IgD-negative memory B cell (primary cell): ENCODE measurements at regions not wholly inside any gene's neighbourhood (a gene's known extent, or its start where the extent isn't known, plus 50 kb on each side); places are given as distances from the start of the nearest gene placed in this dataset.

Source experiments
- H3K27ac Mint-ChIP-seq, 3 donors: one replicate each; pipeline ENCODE4 v1.8.0; 2020 to 2022; ENCODE audit warnings: mild to moderate bottlenecking in 3 of 3, mixed read lengths in 3 of 3, moderate library complexity in 1 of 3
- H3K27me3 Mint-ChIP-seq: one replicate; pipeline ENCODE4 v1.8.0; 2021; ENCODE audit warnings: mixed read lengths
- H3K36me3 Mint-ChIP-seq: one replicate; pipeline ENCODE4 v1.8.0; 2020; ENCODE audit warnings: mild to moderate bottlenecking, mixed read lengths
- H3K4me1 Mint-ChIP-seq, 3 donors: one replicate each; pipeline ENCODE4 v1.8.0; 2020 to 2022; ENCODE audit warnings: mixed read lengths in 3 of 3, mild to moderate bottlenecking in 1 of 3
- H3K4me3 Mint-ChIP-seq, 4 donors: one replicate each; pipeline ENCODE4 v1.8.0; 2020 to 2022; ENCODE audit warnings: mild to moderate bottlenecking in 4 of 4, mixed read lengths in 4 of 4, moderate library complexity in 3 of 4
- H3K9me3 Mint-ChIP-seq, 3 donors: one replicate each; pipeline ENCODE4 v1.8.0; 2020 to 2021; ENCODE audit warnings: mixed read lengths in 3 of 3, mild to moderate bottlenecking in 1 of 3

- peaks cover 2 to 19% (median 2%) of the 10 kb centered on the region in 3 donors for H3K9me3 Mint-ChIP-seq
- H3K36me3 Mint-ChIP-seq: no peaks in the 10 kb centered on the region
- no peak overlapping the region for H3K27ac Mint-ChIP-seq
- no peaks in the 10 kb centered on the region for H3K4me1 Mint-ChIP-seq
- no peak overlapping the region for H3K4me3 Mint-ChIP-seq
- no peaks in the 10 kb centered on the region for H3K27me3 Mint-ChIP-seq
Observed at GRCh38 chr3:26375843-26376530, 246.6 kb upstream of the LRRC3B start.

GRCh38 chr3:26381411-26381810 is 241.2 kb upstream of the LRRC3B start:
- H3K4me3 Mint-ChIP-seq: no peak overlapping the region
- no peaks in the 10 kb centered on the region for H3K27me3 Mint-ChIP-seq
- no peaks in the 10 kb centered on the region for H3K4me1 Mint-ChIP-seq
- no peaks in the 10 kb centered on the region for H3K36me3 Mint-ChIP-seq
- no peak overlapping the region for H3K27ac Mint-ChIP-seq
- H3K9me3 Mint-ChIP-seq: peaks cover 0 to 22% (median 2%) of the 10 kb centered on the region in 3 donors

GRCh38 chr3:26406636-26407035 is 215.9 kb upstream of the LRRC3B start:
- Mint-ChIP-seq H3K4me3 (no peak overlapping the region), H3K4me1 (no peaks in the 10 kb centered on the region)

GRCh38 chr3:26418553-26418952 is 204.0 kb upstream of the LRRC3B start:
- no peaks in the 10 kb centered on the region for H3K27me3 Mint-ChIP-seq
- peaks cover 0 to 14% (median 8%) of the 10 kb centered on the region in 3 donors for H3K9me3 Mint-ChIP-seq
- no peaks in the 10 kb centered on the region for H3K4me1 Mint-ChIP-seq
- no peak overlapping the region for H3K27ac Mint-ChIP-seq
- H3K4me3 Mint-ChIP-seq: no peak overlapping the region
- no peaks in the 10 kb centered on the region for H3K36me3 Mint-ChIP-seq

More at GRCh38 chr3:26406636-26407035, 215.9 kb upstream of the LRRC3B start:
- H3K27me3 Mint-ChIP-seq: no peaks in the 10 kb centered on the region
- H3K27ac Mint-ChIP-seq: no peak overlapping the region
- H3K9me3 Mint-ChIP-seq: peaks cover 3 to 17% (median 6%) of the 10 kb centered on the region in 3 donors
- peaks cover 2% of the 10 kb centered on the region for H3K36me3 Mint-ChIP-seq

GRCh38 chr3:26422415-26422814 is 200.2 kb upstream of the LRRC3B start:
- H3K27me3 Mint-ChIP-seq: no peaks in the 10 kb centered on the region
- H3K4me3 Mint-ChIP-seq: no peak overlapping the region
- peaks cover 0 to 6% (median 0%) of the 10 kb centered on the region in 3 donors for H3K9me3 Mint-ChIP-seq
- no peaks in the 10 kb centered on the region for H3K36me3 Mint-ChIP-seq
- H3K27ac Mint-ChIP-seq: no peak overlapping the region
- no peaks in the 10 kb centered on the region for H3K4me1 Mint-ChIP-seq

- H3K27me3 Mint-ChIP-seq: no peaks in the 10 kb centered on the region
- no peak overlapping the region for H3K27ac Mint-ChIP-seq
- no peaks in the 10 kb centered on the region for H3K4me1 Mint-ChIP-seq
- H3K36me3 Mint-ChIP-seq: no peaks in the 10 kb centered on the region
- no peak overlapping the region for H3K4me3 Mint-ChIP-seq
- peaks cover 0 to 6% (median 0%) of the 10 kb centered on the region in 3 donors for H3K9me3 Mint-ChIP-seq
Observed at GRCh38 chr3:26425076-26425475, 197.5 kb upstream of the LRRC3B start.

GRCh38 chr3:26428992-26429391 is 193.6 kb upstream of the LRRC3B start:
- Mint-ChIP-seq H3K9me3 (peaks cover 0 to 2% (median 2%) of the 10 kb centered on the region in 3 donors), H3K4me3 (no peak overlapping the region), H3K27me3 (no peaks in the 10 kb centered on the region), H3K4me1 (no peaks in the 10 kb centered on the region), H3K36me3 (no peaks in the 10 kb centered on the region), H3K27ac (no peak overlapping the region)

- H3K9me3 Mint-ChIP-seq: peaks cover 3 to 8% (median 3%) of the 10 kb centered on the region in 3 donors
- H3K36me3 Mint-ChIP-seq: peaks cover 4% of the 10 kb centered on the region
- no peaks in the 10 kb centered on the region for H3K4me1 Mint-ChIP-seq
- no peaks in the 10 kb centered on the region for H3K27me3 Mint-ChIP-seq
- no peak overlapping the region for H3K27ac Mint-ChIP-seq
- H3K4me3 Mint-ChIP-seq: no peak overlapping the region
Observed at GRCh38 chr3:26437678-26438077, 184.9 kb upstream of the LRRC3B start.

GRCh38 chr3:26438325-26438940 is 184.1 kb upstream of the LRRC3B start:
- Mint-ChIP-seq H3K36me3 (peaks cover 4% of the 10 kb centered on the region), H3K4me3 (no peak overlapping the region), H3K9me3 (peaks cover 3 to 13% (median 3%) of the 10 kb centered on the region in 3 donors), H3K27me3 (no peaks in the 10 kb centered on the region), H3K27ac (no peak overlapping the region), H3K4me1 (no peaks in the 10 kb centered on the region)

GRCh38 chr3:26438981-26439884 is 183.3 kb upstream of the LRRC3B start:
- no peak overlapping the region for H3K27ac Mint-ChIP-seq
- no peaks in the 10 kb centered on the region for H3K27me3 Mint-ChIP-seq
- H3K4me1 Mint-ChIP-seq: no peaks in the 10 kb centered on the region
- peaks cover 4% of the 10 kb centered on the region for H3K36me3 Mint-ChIP-seq
- H3K4me3 Mint-ChIP-seq: no peak overlapping the region
- H3K9me3 Mint-ChIP-seq: peaks cover 3 to 12% (median 3%) of the 10 kb centered on the region in 3 donors

- Mint-ChIP-seq H3K4me1 (no peaks in the 10 kb centered on the region), H3K4me3 (no peak overlapping the region), H3K36me3 (no peaks in the 10 kb centered on the region), H3K9me3 (no peaks in the 10 kb centered on the region), H3K27me3 (no peaks in the 10 kb centered on the region), H3K27ac (no peak overlapping the region)
Observed at GRCh38 chr3:26449996-26450395, 172.6 kb upstream of the LRRC3B start.

- no peaks in the 10 kb centered on the region for H3K36me3 Mint-ChIP-seq
Observed at GRCh38 chr3:26452363-26452762, 170.2 kb upstream of the LRRC3B start.

GRCh38 chr3:26460985-26461384 is 161.6 kb upstream of the LRRC3B start:
- Mint-ChIP-seq H3K4me3 (no peak overlapping the region), H3K36me3 (no peaks in the 10 kb centered on the region), H3K4me1 (no peaks in the 10 kb centered on the region), H3K27ac (no peak overlapping the region), H3K9me3 (peaks cover 0 to 5% (median 2%) of the 10 kb centered on the region in 3 donors), H3K27me3 (no peaks in the 10 kb centered on the region)

More at GRCh38 chr3:26452363-26452762, 170.2 kb upstream of the LRRC3B start:
- Mint-ChIP-seq H3K4me3 (no peak overlapping the region), H3K4me1 (no peaks in the 10 kb centered on the region), H3K9me3 (no peaks in the 10 kb centered on the region), H3K27me3 (no peaks in the 10 kb centered on the region), H3K27ac (no peak overlapping the region)

- Mint-ChIP-seq H3K4me3 (no peak overlapping the region), H3K4me1 (no peaks in the 10 kb centered on the region), H3K9me3 (peaks cover 4 to 13% (median 6%) of the 10 kb centered on the region in 3 donors), H3K36me3 (no peaks in the 10 kb centered on the region), H3K27ac (no peak overlapping the region), H3K27me3 (no peaks in the 10 kb centered on the region)
Observed at GRCh38 chr3:26472345-26472744, 150.2 kb upstream of the LRRC3B start.

- Mint-ChIP-seq H3K4me3 (no peak overlapping the region), H3K27me3 (no peaks in the 10 kb centered on the region)
Observed at GRCh38 chr3:26474706-26475105, 147.9 kb upstream of the LRRC3B start.

More at GRCh38 chr3:26474706-26475105, 147.9 kb upstream of the LRRC3B start:
- peaks cover 0 to 7% (median 3%) of the 10 kb centered on the region in 3 donors for H3K9me3 Mint-ChIP-seq
- H3K27ac Mint-ChIP-seq: no peak overlapping the region
- no peaks in the 10 kb centered on the region for H3K36me3 Mint-ChIP-seq
- H3K4me1 Mint-ChIP-seq: no peaks in the 10 kb centered on the region
